CD4-positive, CD25-positive, alpha-beta regulatory T cell (primary cell): ENCODE measurements at regions not wholly inside any gene's neighbourhood (a gene's known extent, or its start where the extent isn't known, plus 50 kb on each side); places are given as distances from the start of the nearest gene placed in this dataset.

Experiments used
- ATAC-seq, 2 donors: fragments of 150-1000 bp; cut with Tn5 transposase; one replicate each; pipeline ENCODE4 v1.10.0; 2021; ENCODE audit warnings: low read depth in 2 of 2, moderate number of reproducible peaks in 2 of 2, moderate library complexity in 1 of 2
- DNase-seq, 3 donors: peaks; one replicate each; pipeline versions ENCODE4 v3.0.0 to v3.0.0-alpha.2; 2012 to 2022; ENCODE audit warnings: mixed read lengths in 1 of 3
- H3K27ac ChIP-seq: one replicate; pipeline ENCODE4 v1.7.0; 2013; ENCODE audit warnings: mild to moderate bottlenecking, low read length; ENCODE audit not compliant: insufficient read depth, poor library complexity, severe bottlenecking
- H3K27me3 ChIP-seq: one replicate; pipeline ENCODE4 v1.7.0; 2013; ENCODE audit warnings: low read length; ENCODE audit not compliant: control insufficient read depth, insufficient read depth
- H3K36me3 ChIP-seq: one replicate; pipeline ENCODE4 v1.7.0; 2013; ENCODE audit warnings: mild to moderate bottlenecking, low read length, moderate library complexity; ENCODE audit not compliant: control insufficient read depth, insufficient read depth
- H3K4me1 ChIP-seq: 2 replicates; pipeline ENCODE4 v1.7.0; 2013; ENCODE audit warnings: mild to moderate bottlenecking, low read length; ENCODE audit not compliant: insufficient read depth, control insufficient read depth, poor library complexity, severe bottlenecking
- H3K4me3 ChIP-seq: one replicate; pipeline ENCODE4 v1.7.0; 2013; ENCODE audit warnings: low read depth, mild to moderate bottlenecking, low read length, moderate library complexity
- H3K9me3 ChIP-seq, 2 experiments: 1 replicate in 1 of 2; 2 replicates in 1 of 2; pipeline ENCODE4 v1.7.0; 2013; ENCODE audit warnings: low read length in 2 of 2, mild to moderate bottlenecking in 1 of 2, moderate library complexity in 1 of 2; ENCODE audit not compliant: control insufficient read depth in 2 of 2
- H3K27ac Mint-ChIP-seq, 3 donors: one replicate each; pipeline ENCODE4 v1.8.0; 2020 to 2022; ENCODE audit warnings: mild to moderate bottlenecking in 3 of 3, mixed read lengths in 3 of 3, moderate library complexity in 2 of 3
- H3K27me3 Mint-ChIP-seq: one replicate; pipeline ENCODE4 v1.8.0; 2022; ENCODE audit warnings: mild to moderate bottlenecking, mixed read lengths
- H3K36me3 Mint-ChIP-seq: one replicate; pipeline ENCODE4 v1.8.0; 2020; ENCODE audit warnings: mixed read lengths
- H3K4me1 Mint-ChIP-seq, 4 donors: one replicate each; pipeline ENCODE4 v1.8.0; 2020 to 2022; ENCODE audit warnings: mixed read lengths in 4 of 4, mild to moderate bottlenecking in 1 of 4
- H3K4me3 Mint-ChIP-seq, 4 donors: one replicate each; pipeline ENCODE4 v1.8.0; 2020 to 2022; ENCODE audit warnings: mild to moderate bottlenecking in 4 of 4, mixed read lengths in 4 of 4, moderate library complexity in 3 of 4
- H3K9me3 Mint-ChIP-seq, 7 donors: one replicate each; pipeline ENCODE4 v1.8.0; 2020 to 2022; ENCODE audit warnings: mixed read lengths in 7 of 7, mild to moderate bottlenecking in 3 of 7, moderate library complexity in 2 of 7

GRCh38 chr10:83937161-83937560 is 202.1 kb upstream of the GHITM start:
- Histone ChIP-seq H3K4me1 (no peaks in the 10 kb centered on the region), H3K27me3 (no peaks in the 10 kb centered on the region), H3K27ac (no peak overlapping the region), H3K9me3 (no peaks in the 10 kb centered on the region), H3K36me3 (no peaks in the 10 kb centered on the region), H3K4me3 (no peak overlapping the region)
- H3K4me3 Mint-ChIP-seq: no peak overlapping the region
- DNase-seq (no peak), ATAC-seq (no peak)
- no peaks in the 10 kb centered on the region for H3K27me3 Mint-ChIP-seq
- H3K27ac Mint-ChIP-seq: no peak overlapping the region
- no peaks in the 10 kb centered on the region for H3K36me3 Mint-ChIP-seq
- H3K4me1 Mint-ChIP-seq: no peaks in the 10 kb centered on the region
- H3K9me3 Mint-ChIP-seq: no peaks in the 10 kb centered on the region

GRCh38 chr10:83937826-83938225 is 201.5 kb upstream of the GHITM start:
- Mint-ChIP-seq H3K9me3 (peaks cover 0 to 1% (median 0%) of the 10 kb centered on the region in 7 donors), H3K4me1 (no peaks in the 10 kb centered on the region), H3K27ac (no peak overlapping the region), H3K4me3 (no peak overlapping the region), H3K36me3 (no peaks in the 10 kb centered on the region), H3K27me3 (no peaks in the 10 kb centered on the region)
- Histone ChIP-seq H3K4me1 (no peaks in the 10 kb centered on the region), H3K9me3 (no peaks in the 10 kb centered on the region), H3K4me3 (no peak overlapping the region), H3K27ac (no peak overlapping the region), H3K36me3 (no peaks in the 10 kb centered on the region), H3K27me3 (no peaks in the 10 kb centered on the region)
- DNase-seq (no peak), ATAC-seq (no peak)

GRCh38 chr10:83941189-83941588 is 198.1 kb upstream of the GHITM start:
- Histone ChIP-seq H3K27me3 (no peaks in the 10 kb centered on the region), H3K4me3 (no peak overlapping the region), H3K9me3 (no peaks in the 10 kb centered on the region), H3K27ac (no peak overlapping the region), H3K4me1 (no peaks in the 10 kb centered on the region), H3K36me3 (no peaks in the 10 kb centered on the region)
- H3K4me1 Mint-ChIP-seq: no peaks in the 10 kb centered on the region
- peaks cover 5% of the 10 kb centered on the region for H3K27me3 Mint-ChIP-seq
- no peak for DNase-seq
- no peaks in the 10 kb centered on the region for H3K36me3 Mint-ChIP-seq
- H3K4me3 Mint-ChIP-seq: no peak overlapping the region
- no peak overlapping the region for H3K27ac Mint-ChIP-seq
- peaks cover 0 to 2% (median 0%) of the 10 kb centered on the region in 7 donors for H3K9me3 Mint-ChIP-seq
- ATAC-seq: no peak

- H3K27ac Mint-ChIP-seq: no peak overlapping the region
- H3K36me3 Mint-ChIP-seq: no peaks in the 10 kb centered on the region
- no peaks in the 10 kb centered on the region for H3K9me3 ChIP-seq
- DNase-seq (no peak), ATAC-seq (no peak)
- no peaks in the 10 kb centered on the region for H3K4me1 Mint-ChIP-seq
- no peaks in the 10 kb centered on the region for H3K36me3 ChIP-seq
- no peak overlapping the region for H3K4me3 Mint-ChIP-seq
- H3K27me3 ChIP-seq: no peaks in the 10 kb centered on the region
- peaks cover 0 to 2% (median 0%) of the 10 kb centered on the region in 7 donors for H3K9me3 Mint-ChIP-seq
- peaks cover 5% of the 10 kb centered on the region for H3K27me3 Mint-ChIP-seq
- no peak overlapping the region for H3K27ac ChIP-seq
- no peaks in the 10 kb centered on the region for H3K4me1 ChIP-seq
- H3K4me3 ChIP-seq: no peak overlapping the region
Observed at GRCh38 chr10:83942410-83942809, 196.9 kb upstream of the GHITM start.

GRCh38 chr10:83943049-83943448 is 196.3 kb upstream of the GHITM start:
- Histone ChIP-seq H3K27ac (no peak overlapping the region), H3K9me3 (no peaks in the 10 kb centered on the region), H3K36me3 (no peaks in the 10 kb centered on the region), H3K4me3 (no peak overlapping the region), H3K27me3 (no peaks in the 10 kb centered on the region), H3K4me1 (no peaks in the 10 kb centered on the region)
- no peak for DNase-seq
- Mint-ChIP-seq H3K27me3 (peaks cover 5% of the 10 kb centered on the region), H3K36me3 (no peaks in the 10 kb centered on the region), H3K9me3 (peaks cover 0 to 2% (median 0%) of the 10 kb centered on the region in 7 donors), H3K4me3 (no peak overlapping the region), H3K4me1 (no peaks in the 10 kb centered on the region), H3K27ac (no peak overlapping the region)
- ATAC-seq: no peak

GRCh38 chr10:83943920-83944319 is 195.4 kb upstream of the GHITM start:
- no peaks in the 10 kb centered on the region for H3K9me3 ChIP-seq
- H3K4me1 ChIP-seq: no peaks in the 10 kb centered on the region
- no peak for ATAC-seq
- DNase-seq: no peak
- no peaks in the 10 kb centered on the region for H3K36me3 ChIP-seq
- H3K4me3 ChIP-seq: no peak overlapping the region
- H3K27ac ChIP-seq: no peak overlapping the region
- no peak overlapping the region for H3K4me3 Mint-ChIP-seq
- peaks cover 0 to 3% (median 0%) of the 10 kb centered on the region in 7 donors for H3K9me3 Mint-ChIP-seq
- H3K27me3 ChIP-seq: no peaks in the 10 kb centered on the region
- H3K27ac Mint-ChIP-seq: no peak overlapping the region
- H3K4me1 Mint-ChIP-seq: no peaks in the 10 kb centered on the region
- peaks cover 5% of the 10 kb centered on the region for H3K27me3 Mint-ChIP-seq
- no peaks in the 10 kb centered on the region for H3K36me3 Mint-ChIP-seq

- H3K36me3 ChIP-seq: no peaks in the 10 kb centered on the region
- H3K4me3 ChIP-seq: no peak overlapping the region
- DNase-seq (no peak), ATAC-seq (no peak)
- no peaks in the 10 kb centered on the region for H3K4me1 ChIP-seq
- Mint-ChIP-seq H3K9me3 (peaks cover 0 to 3% (median 0%) of the 10 kb centered on the region in 7 donors), H3K27me3 (peaks cover 5% of the 10 kb centered on the region), H3K36me3 (no peaks in the 10 kb centered on the region), H3K27ac (no peak overlapping the region), H3K4me3 (no peak overlapping the region), H3K4me1 (no peaks in the 10 kb centered on the region)
- no peaks in the 10 kb centered on the region for H3K27me3 ChIP-seq
- H3K9me3 ChIP-seq: no peaks in the 10 kb centered on the region
- no peak overlapping the region for H3K27ac ChIP-seq
Observed at GRCh38 chr10:83945982-83946718, 193.2 kb upstream of the GHITM start.

GRCh38 chr10:83952314-83952713 is 187.0 kb upstream of the GHITM start:
- H3K27me3 Mint-ChIP-seq: peaks cover 4% of the 10 kb centered on the region

More at GRCh38 chr10:83952314-83952713, 187.0 kb upstream of the GHITM start:
- ATAC-seq: no peak
- no peak overlapping the region for H3K27ac Mint-ChIP-seq
- no peaks in the 10 kb centered on the region for H3K4me1 Mint-ChIP-seq
- no peak for DNase-seq
- Histone ChIP-seq H3K27me3 (no peaks in the 10 kb centered on the region), H3K4me3 (no peak overlapping the region), H3K4me1 (no peaks in the 10 kb centered on the region), H3K27ac (no peak overlapping the region), H3K36me3 (no peaks in the 10 kb centered on the region), H3K9me3 (no peaks in the 10 kb centered on the region)
- no peak overlapping the region for H3K4me3 Mint-ChIP-seq
- H3K9me3 Mint-ChIP-seq: peaks cover 0 to 2% (median 0%) of the 10 kb centered on the region in 7 donors
- no peaks in the 10 kb centered on the region for H3K36me3 Mint-ChIP-seq
